Pancreas (tissue), 10 donors: ENCODE measurements at regions not wholly inside any gene's neighbourhood (a gene's known extent, or its start where the extent isn't known, plus 50 kb on each side); places are given as distances from the start of the nearest gene placed in this dataset.

Experiments
- ATAC-seq, 4 donors: fragments of 200-7000 bp; cut with Tn5 transposase; one replicate each; pipeline versions ENCODE4 v1.8.0 to v1.9.1; 2020; ENCODE audit warnings: mild to moderate bottlenecking in 4 of 4, moderate library complexity in 4 of 4
- DNase-seq, 6 donors: peaks; one replicate each; pipeline ENCODE4 v3.0.0-alpha.2; 2020
- FAIRE-seq: peaks from 2 replicates; lab custom pipeline; 2012; peaks lifted over from hg19 to GRCh38; lab: Jason Lieb, UNC
- H3K27ac ChIP-seq, 4 donors: fragments of 200-600 bp; sonication (generic); 1 replicate in 3 of 4; 2 replicates in 1 of 4; pipeline versions ENCODE4 v1.5.0 to v1.8.0; 2020
- H3K27me3 ChIP-seq, 4 donors: fragments of 200-600 bp; one replicate each; pipeline ENCODE4 v1.8.0; 2021
- H3K36me3 ChIP-seq, 3 donors: fragments of 200-600 bp; sonication (generic) in 1 of 3; one replicate each; pipeline versions ENCODE4 v1.5.0 to v1.8.0; 2020 to 2021
- H3K4me1 ChIP-seq, 3 donors: fragments of 200-600 bp; one replicate each; pipeline ENCODE4 v1.8.0; 2021
- H3K4me3 ChIP-seq, 4 donors: fragments of 200-600 bp; sonication (generic) in 2 of 4; one replicate each; pipeline versions ENCODE4 v1.5.0 to v1.8.0; 2020 to 2021
- H3K9me3 ChIP-seq, 4 donors: fragments of 200-600 bp; one replicate each; pipeline ENCODE4 v1.8.0; 2021
- WGBS, 2 donors: extraction: QIAGEN DNeasy Blood & Tissue Kit; methylation state at CpG; one replicate each; pipeline ENCODE4 v1.1.7; 2013; 5-methylcytosine and 5-hydroxymethylcytosine counted together
- intact Hi-C, 3 donors: fragments of 100-400 bp; cut with DNase I; formaldehyde crosslinking; loops; one replicate each; pipeline versions ENCODE4 v1.11.1 to v1.14.2; 2022
- TF ChIP-seq, protein P1 (sequence below), 4 donors: fragments of 200-600 bp; sonication (generic) in 3 of 4; IDR thresholded peaks; one replicate each; pipeline versions ENCODE4 v1.5.0 to v1.8.0; 2021; ENCODE audit warnings: antibody characterized with exemption in 4 of 4
- donor health status: healthy with polysubstance abuse.
- donor health status: DM: no; HTN: no; CAD: no; lungs with moderate emphysema.
- donor health status: DM: no; HTN: no; CAD: no.
- donor health status: control.
- donor health status: control.
- donor health status: Bipolar disorder and iron deficiency.
- donor health status: DM: yes; HTN: yes; CAD: no.
- donor health status: DM: no; HTN: no; CAD: no.
- donor health status: DM: no; HTN: no; CAD: no.
- donor health status: DM: yes; HTN: yes; CAD: no.

DNA sequence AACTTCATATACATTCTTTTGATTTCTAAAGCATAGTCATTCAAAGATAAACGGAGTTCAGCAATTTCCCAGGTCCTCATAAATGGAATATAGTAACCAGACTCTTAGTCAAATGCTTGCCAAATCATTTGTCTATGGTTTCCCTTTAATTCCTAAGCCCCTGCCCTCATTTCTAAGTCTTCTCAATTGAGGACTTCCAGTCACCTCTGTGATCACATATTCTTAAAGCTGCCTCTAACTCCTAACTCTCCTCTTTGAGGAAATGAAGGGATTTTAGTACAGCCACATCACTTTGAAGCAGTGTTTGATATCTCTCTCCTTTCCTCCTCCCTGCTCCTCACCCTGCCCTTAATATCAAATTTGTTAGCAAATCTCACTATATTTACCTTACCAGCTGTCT, 58.7 kb downstream of the PLEKHG1 start:
- TF ChIP-seq, protein P1, sequence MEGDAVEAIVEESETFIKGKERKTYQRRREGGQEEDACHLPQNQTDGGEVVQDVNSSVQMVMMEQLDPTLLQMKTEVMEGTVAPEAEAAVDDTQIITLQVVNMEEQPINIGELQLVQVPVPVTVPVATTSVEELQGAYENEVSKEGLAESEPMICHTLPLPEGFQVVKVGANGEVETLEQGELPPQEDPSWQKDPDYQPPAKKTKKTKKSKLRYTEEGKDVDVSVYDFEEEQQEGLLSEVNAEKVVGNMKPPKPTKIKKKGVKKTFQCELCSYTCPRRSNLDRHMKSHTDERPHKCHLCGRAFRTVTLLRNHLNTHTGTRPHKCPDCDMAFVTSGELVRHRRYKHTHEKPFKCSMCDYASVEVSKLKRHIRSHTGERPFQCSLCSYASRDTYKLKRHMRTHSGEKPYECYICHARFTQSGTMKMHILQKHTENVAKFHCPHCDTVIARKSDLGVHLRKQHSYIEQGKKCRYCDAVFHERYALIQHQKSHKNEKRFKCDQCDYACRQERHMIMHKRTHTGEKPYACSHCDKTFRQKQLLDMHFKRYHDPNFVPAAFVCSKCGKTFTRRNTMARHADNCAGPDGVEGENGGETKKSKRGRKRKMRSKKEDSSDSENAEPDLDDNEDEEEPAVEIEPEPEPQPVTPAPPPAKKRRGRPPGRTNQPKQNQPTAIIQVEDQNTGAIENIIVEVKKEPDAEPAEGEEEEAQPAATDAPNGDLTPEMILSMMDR (IDR thresholded peaks at IDR 0.05): no peak
- WGBS, 2 donors: 71 to 90% methylated on average over 1 of the region's 1 CpG

DNA sequence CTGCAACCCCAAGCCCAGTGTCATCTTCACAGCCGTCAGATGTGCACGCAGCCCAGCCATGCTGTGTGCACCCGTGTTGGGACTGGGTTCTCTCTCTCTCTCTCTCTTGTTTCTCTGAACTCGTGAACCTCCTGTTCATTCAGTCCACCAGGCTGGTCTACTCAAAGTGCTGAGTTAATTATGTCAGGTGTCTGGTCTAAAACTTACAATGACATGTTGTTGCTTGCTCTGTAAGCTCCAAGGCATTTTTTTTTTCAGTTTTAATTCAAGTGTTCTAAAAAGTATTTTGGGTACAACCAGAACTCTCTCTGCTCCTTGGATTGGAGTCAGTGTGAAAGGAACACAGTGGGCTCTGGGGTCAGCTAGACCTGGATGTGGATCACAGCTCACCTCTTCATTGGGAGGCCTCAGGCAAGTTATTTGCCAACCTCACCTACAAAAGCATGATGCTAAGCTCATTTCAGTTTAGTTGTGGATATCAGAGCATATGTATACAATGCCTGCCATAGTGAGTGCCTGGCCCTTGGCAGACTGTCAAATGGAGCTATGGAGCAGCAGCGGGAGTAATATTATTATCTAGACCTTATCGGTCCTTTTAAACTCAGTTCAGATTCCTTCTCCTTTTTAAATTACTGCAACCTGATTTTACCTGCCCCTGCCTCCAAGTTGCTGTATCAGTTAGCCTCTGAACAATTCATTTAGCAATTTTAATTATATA, 59.5 kb downstream of the PLEKHG1 start:
- Histone ChIP-seq H3K27ac (no peak overlapping the region), H3K9me3 (no peaks in the 10 kb centered on the region), H3K4me3 (no peak overlapping the region), H3K27me3 (no peaks in the 10 kb centered on the region), H3K4me1 (no peaks in the 10 kb centered on the region), H3K36me3 (no peaks in the 10 kb centered on the region)
- peak in 1 of 4 donors; percentile 14 for ATAC-seq
- WGBS, 2 donors: 55 to 62% methylated on average over 6 of the region's 6 CpGs
- no peak for DNase-seq
- TF ChIP-seq, protein P1 (IDR thresholded peaks at IDR 0.05): no peak
- intact Hi-C loops: no loop called here
- FAIRE-seq: no peak

More for the DNA sequence above, 58.7 kb downstream of the PLEKHG1 start:
- ATAC-seq: no peak
- Histone ChIP-seq H3K36me3 (no peaks in the 10 kb centered on the region), H3K27me3 (no peaks in the 10 kb centered on the region), H3K4me3 (no peak overlapping the region), H3K27ac (no peak overlapping the region), H3K4me1 (no peaks in the 10 kb centered on the region), H3K9me3 (no peaks in the 10 kb centered on the region)
- intact Hi-C loops: no loop called here
- no peak for DNase-seq
- no peak for FAIRE-seq

DNA sequence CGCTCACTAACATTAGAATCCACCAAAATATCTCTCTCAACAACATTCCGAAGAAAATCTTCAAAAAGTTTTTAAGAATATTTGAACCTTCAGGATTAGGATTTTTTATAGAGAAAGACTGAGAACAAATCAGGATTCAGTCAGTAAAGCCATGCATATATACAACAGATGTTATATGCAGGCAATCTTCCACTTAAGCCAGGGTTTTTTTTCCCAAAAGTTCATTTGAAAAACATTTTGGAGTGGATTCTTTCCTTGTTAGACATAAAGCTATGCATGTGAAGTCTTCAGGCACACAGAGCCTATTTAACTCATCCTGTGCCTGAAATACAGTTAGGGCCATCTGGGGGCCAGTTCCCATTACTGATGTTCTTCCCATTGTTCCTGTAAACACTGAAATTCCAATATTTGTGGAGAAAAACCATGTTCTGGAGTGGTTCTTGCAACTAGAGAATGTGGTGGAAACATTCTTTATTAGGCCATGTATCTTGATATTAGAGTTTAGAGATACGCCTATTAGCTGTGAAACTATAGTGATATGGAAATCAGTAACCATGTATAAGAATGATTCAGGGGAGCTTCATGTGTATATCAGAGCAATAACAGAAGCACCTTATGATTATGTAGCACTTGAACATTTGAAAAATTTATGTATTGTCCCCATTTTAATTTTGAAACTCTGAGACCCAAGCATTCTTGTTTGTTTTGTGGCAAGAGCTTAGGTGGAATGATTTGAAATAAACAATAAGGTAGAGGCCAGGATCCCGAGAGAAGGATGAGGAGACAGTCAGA, 61.7 kb downstream of the PLEKHG1 start:
- H3K27me3 ChIP-seq: no peaks in the 10 kb centered on the region
- FAIRE-seq: no peak
- WGBS, 2 donors: 85 to 95% methylated on average over 4 of the region's 4 CpGs
- no peak for ATAC-seq
- no peaks in the 10 kb centered on the region for H3K4me1 ChIP-seq
- TF ChIP-seq, protein P1 (IDR thresholded peaks at IDR 0.05): no peak
- no peaks in the 10 kb centered on the region for H3K9me3 ChIP-seq
- DNase-seq: no peak
- intact Hi-C loops: no loop called here
- H3K4me3 ChIP-seq: no peak overlapping the region
- no peaks in the 10 kb centered on the region for H3K36me3 ChIP-seq
- no peak overlapping the region for H3K27ac ChIP-seq

DNA sequence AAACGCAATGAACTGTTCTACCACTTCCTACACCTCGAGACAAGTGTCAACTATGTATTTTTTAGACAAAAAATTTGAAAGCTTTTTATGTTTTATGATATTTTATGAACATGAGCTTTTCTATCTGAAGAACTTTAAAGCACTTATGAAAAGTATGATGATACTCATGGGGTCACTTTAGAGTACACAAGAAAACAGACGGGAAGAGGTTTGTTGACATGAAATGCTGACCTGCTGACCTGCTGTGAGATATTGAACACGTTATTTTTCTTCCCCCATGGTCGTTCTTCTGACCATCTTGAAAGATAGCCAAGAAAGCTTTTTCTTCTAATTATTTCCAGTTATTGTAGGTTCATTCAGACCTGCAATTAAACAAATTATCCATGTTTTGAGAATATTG, 63.1 kb downstream of the PLEKHG1 start:
- H3K27ac ChIP-seq: no peak overlapping the region
- WGBS, 2 donors: 42 to 58% methylated on average over 5 of the region's 5 CpGs
- ATAC-seq (no peak), FAIRE-seq (no peak), DNase-seq (no peak)
- H3K36me3 ChIP-seq: no peaks in the 10 kb centered on the region
- peaks cover 0 to 3% (median 2%) of the 10 kb centered on the region in 3 donors for H3K4me1 ChIP-seq
- no peaks in the 10 kb centered on the region for H3K27me3 ChIP-seq
- intact Hi-C loops: no loop called here
- H3K4me3 ChIP-seq: no peak overlapping the region
- no peaks in the 10 kb centered on the region for H3K9me3 ChIP-seq
- TF ChIP-seq, protein P1 (IDR thresholded peaks at IDR 0.05): no peak

DNA sequence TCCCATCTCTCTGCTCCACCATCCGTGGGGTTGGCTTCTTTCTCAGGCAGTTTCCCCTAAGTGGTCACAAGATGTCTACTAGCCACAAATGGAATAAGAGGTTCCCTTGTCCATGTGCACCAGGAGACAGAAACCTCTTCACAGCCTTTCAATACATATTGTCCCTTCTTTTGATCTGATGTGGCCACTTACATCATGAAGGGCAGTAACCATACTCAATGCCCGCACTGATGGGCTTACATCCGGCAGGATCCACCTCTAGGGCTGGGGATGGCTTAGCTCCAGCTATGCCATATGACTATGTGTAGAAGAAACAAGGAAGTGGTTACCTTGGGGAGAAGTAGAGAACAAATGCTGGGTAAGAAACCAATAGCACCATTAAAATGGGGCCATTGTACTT, 64.4 kb downstream of the PLEKHG1 start:
- Histone ChIP-seq H3K36me3 (no peaks in the 10 kb centered on the region), H3K27me3 (no peaks in the 10 kb centered on the region), H3K4me3 (no peak overlapping the region), H3K4me1 (peaks cover 0 to 11% (median 10%) of the 10 kb centered on the region in 3 donors), H3K9me3 (no peaks in the 10 kb centered on the region), H3K27ac (no peak overlapping the region)
- 87 to 99% methylated on average over 3 of the region's 3 CpGs for WGBS, 2 donors
- no peak for FAIRE-seq
- intact Hi-C loops: no loop called here
- no peak for DNase-seq
- no peak for ATAC-seq
- TF ChIP-seq, protein P1 (IDR thresholded peaks at IDR 0.05): no peak
